HG03095 (cell line): ENCODE measurements at regions not wholly inside any gene's neighbourhood (a gene's known extent, or its start where the extent isn't known, plus 50 kb on each side); places are given as distances from the start of the nearest gene placed in this dataset.
"Not testable (repeated sequence)": the region's sequence is repeated elsewhere in the genome, so short reads cannot be mapped to it uniquely, and the experiment has no call there.

Experiments
- ATAC-seq: cut with Tn5 transposase; IDR thresholded peaks from one replicate; pipeline ENCODE4 v1.9.1; 2021; ENCODE audit warnings: moderate library complexity; ENCODE audit not compliant: unreplicated experiment

- no peak for ATAC-seq
Observed at GRCh38 chr4:120209706-120210105, 143.1 kb upstream of the MAD2L1 start.

GRCh38 chr4:120207021-120207420 lies 140.4 kb upstream of the MAD2L1 start:
- no peak for ATAC-seq

DNA sequence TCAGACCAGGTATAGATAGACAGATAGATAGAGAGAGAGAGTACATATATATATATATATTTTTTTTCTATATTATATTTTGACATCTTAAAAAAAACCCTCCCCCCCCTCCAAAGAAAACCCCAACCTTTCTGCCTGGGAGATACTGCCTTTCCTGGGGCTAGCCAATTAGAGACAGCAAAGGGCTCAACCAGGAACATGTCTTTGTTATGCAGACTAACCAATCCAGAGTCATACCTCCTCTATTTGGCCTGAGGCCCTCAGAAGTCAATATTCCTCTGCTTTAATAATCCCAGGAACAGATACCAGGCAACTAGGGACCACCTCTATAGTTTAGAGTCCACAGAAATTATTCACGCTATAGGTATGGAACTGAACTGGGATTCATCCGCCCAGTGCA lies 135.6 kb upstream of the MAD2L1 start:
- ATAC-seq, result no peak

DNA sequence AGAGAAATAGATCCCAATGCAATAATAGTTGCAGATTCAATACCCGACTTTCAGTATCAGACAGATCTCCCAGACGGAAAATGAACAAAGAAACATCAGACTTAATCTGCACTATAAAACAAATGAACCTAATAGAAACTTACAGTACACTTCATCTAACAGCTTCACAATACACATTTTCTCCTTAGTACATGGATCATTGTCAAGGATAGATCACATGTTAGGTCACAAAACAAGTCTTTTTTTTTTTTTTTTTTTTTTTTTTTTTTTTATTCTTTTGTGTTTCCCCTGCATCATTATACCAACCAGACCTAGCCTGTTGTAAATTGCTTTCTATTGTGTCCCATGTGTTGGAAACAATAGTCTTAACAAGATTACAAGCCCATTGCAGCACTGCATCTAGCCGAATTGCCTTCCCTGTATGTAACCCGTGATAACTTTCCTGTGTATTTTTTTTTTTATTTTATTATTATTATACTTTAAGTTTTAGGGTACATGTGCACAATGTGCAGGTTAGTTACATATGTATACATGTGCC lies 134.0 kb upstream of the MAD2L1 start:
- ATAC-seq, result not testable (repeated sequence)

- no peak for ATAC-seq
Observed at GRCh38 chr4:120198411-120198810, 131.8 kb upstream of the MAD2L1 start.

DNA sequence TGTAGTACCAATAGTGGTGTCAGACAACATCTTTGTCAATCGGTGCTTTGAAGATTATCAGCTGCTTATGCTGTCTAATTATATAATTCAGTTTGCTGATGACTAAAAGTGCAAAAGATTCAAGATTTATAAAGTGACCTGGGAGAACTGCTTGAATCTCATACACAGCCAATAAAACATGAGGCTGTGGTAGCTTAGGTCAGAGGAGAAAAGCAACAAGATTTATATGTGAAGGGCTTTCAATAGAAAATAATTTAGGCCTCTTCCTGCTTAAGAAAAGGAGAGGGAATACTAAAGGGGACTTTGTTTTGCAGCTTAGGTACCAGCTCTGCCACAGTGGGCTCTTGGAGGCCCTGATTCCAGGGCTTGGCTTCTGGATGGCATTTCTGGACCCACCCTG lies 111.0 kb upstream of the MAD2L1 start:
- no peak for ATAC-seq

DNA sequence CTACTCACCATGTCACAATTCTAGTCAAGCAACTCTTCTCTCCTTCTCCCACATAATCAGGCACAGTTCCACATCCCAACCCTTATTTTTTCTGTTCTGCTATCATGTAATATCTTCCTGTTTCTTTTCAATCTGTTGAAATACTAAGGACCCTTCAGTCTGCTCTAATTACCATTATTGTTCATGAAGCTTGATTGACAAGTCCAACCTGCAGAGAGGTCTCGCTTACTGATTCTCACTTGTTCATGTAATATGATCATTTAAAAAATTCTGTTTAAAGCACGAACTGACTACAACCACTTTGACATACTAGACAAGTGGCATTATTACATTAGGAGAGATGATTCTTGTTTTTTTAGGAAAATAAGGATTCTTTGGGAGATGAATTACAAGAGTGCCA lies 108.6 kb upstream of the MAD2L1 start:
- ATAC-seq, result no peak

DNA sequence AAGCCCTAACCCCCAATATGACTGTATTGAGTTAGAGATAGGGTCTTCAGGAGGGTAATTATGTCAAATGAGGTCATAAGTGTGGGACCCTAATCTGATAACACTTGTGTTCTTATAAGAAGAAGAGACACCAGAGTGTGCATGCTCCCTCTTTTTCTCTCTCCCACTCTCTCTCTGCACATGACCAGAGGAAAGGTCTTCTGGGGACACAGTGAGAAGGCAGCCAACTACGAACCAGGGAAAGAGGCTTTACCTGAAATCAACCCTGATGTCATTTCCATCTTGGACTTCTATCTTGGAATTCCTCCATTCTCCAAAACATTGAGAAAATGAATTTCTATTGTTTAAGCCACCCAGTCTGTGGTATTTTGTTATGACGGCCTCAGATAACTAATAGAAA lies 97.2 kb upstream of the MAD2L1 start:
- no peak for ATAC-seq

DNA sequence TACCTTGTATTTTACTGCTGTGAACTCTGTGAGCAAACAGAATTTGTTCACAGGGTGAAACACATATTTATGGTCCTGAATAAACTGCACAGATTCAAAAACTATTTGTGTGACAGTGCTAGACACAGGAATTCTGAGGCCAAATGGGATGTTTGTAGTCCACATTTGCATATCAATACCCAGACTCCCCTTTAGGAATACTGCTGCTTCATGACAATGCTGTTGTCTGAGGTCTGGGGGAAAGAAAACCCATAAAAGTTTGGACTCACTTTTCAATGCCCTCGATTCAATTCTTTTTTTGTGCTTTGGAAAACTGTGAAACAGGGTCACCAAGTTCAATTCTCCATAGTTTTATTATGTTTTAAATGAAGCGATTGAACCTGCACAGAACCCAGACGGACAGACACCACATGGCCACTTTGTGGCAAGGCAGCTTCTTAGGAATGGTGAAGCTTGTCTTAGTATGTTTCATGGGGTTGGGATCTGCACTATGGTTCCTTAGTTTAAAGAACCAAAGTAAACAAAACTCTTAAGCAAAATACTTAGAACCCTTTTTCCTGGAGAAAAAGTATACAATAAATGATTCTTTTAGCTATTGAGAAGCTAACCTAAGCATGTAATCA lies 92.3 kb upstream of the MAD2L1 start:
- ATAC-seq, result no peak

GRCh38 chr4:120158046-120158445 lies 91.4 kb upstream of the MAD2L1 start:
- no peak for ATAC-seq

DNA sequence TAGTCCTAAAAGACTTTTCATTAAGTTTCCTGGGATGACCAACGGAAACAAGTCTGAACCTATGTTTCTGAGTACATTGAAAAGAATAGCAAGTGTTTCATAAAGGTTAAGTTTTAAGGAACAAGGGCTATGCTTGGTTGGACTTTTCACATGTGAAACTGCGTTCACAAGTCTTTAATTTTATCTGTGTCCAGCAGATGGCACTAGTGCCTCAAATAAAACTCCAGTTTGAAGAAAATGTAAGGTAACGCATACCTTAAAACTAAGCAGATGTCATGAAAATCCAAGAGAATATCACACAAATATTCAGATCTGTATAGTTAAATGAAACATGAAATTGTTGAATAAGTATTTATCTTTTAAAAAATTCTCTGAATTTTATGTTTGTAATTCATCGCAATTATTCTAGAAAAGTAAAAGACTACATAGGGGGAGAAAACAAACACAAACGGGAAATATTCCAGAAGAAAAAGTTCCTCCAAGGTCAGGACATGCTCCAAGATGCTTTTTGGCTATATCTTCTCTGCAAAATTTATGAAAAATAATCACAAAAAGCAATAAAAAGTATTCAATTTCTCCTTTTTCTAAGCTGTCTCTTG lies 89.6 kb upstream of the MAD2L1 start:
- peak; percentile 57 for ATAC-seq

DNA sequence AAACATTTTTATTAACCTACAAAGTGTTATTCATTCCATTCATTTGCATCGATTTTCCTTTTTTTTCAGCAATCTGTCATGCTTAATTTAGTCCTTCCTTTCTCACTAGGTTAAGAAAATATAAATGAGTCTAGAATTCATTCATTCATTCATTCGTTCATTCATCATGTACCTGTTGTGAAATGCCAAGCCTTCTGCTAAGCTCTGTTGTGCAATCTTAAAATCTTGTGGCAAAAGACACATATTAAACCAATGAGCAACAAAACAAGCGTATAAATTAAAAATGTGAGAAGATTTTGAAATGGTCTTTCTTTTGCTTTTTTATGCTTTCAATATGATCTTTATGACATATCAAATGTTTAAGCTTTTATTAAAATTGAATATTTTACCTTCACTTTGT lies 88.6 kb upstream of the MAD2L1 start:
- no peak for ATAC-seq

DNA sequence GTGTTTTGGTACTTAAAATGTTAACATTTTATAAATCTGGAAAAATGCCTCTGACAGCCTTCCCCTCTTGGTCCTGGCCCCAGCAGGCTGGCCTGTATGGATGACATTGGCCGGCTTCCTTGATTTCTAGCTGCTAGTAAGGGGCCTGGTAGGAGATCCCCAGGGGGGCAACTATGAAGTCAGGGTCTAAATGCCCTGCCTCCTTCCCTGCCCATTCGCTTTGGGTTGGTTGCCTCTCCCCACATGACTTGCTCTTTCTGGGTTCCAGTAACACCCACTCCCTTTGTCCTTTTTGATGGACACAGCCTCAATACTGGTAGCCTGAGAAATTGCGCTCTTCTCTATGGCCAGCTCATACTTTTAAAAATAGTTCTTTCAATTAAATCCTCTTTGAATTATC lies 78.0 kb upstream of the MAD2L1 start:
- ATAC-seq, result no peak

GRCh38 chr4:120144041-120144440 lies 77.4 kb upstream of the MAD2L1 start:
- no peak for ATAC-seq

DNA sequence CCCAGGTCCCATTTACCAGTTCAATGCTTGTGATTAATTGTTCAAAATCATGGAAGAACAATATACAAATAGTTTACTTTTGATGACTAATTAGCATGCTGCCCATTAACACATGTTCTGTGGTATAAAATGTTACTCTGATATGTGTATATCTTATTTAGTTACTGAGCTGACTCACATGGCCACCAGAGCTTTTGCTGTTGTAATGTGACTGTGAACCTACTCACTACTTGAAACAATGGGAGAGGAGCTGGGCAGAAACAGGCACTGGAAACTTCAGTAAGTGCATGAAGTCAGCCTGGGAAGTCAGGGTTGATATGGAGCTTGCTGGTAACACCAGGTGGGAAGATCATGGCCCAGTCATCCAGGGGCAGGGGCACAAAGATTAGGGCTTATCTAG lies 72.7 kb upstream of the MAD2L1 start:
- ATAC-seq, result no peak

DNA sequence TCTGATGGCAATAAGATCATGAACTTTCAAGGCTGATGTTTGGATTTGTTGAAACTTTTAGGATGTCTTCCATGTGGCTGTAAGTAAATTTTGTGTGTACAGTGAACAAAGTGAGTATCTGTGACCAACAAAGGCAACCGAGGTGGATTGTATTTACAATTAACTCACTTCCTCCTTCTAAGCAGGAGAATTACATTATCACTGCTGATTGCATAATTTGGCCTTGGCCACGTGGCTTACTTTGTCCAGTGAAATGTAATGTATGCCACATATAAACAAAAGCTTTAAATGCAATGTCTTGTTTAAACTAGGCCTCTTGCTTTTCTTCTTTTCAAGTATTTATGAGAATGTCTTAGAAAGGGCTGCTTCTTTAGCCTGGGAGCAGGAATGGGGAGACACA lies 66.3 kb upstream of the MAD2L1 start:
- ATAC-seq, result no peak

GRCh38 chr4:120130786-120131185 lies 64.1 kb upstream of the MAD2L1 start:
- ATAC-seq, result no peak
